ENCODE measurements at regions not wholly inside any gene's neighbourhood (a gene's known extent, or its start where the extent isn't known, plus 50 kb on each side); places are given as distances from the start of the nearest gene placed in this dataset.

DNA sequence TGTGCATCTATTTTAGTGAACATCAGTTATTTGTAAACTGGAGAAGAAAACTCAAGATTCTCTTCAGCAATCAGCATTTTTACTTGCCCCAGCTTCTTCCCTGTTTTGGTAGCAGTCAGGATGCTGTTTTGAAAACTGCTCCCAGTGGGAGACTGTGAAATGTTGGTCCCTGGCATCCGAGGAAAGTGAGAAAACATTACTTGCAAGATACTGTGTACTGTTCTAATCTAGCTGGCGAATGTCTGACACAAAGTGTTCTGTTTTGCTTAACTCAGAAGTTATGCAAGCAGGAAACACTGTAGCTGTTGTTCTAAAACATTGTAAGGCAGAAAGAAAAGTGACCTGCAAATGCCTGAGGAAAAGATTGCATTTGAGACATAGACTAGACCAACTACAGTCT, 171.8 kb upstream of the POM121L12 start:
- Histone ChIP-seq H3K36me3 (ENCODE audit: insufficient read depth, low read length) (no peaks in the 10 kb centered on the region), H3K9ac (ENCODE audit: insufficient read length) (no peak overlapping the region), H3K4me3 (no peak overlapping the region), H3K9me3 (ENCODE audit: low read depth, low read length) (no peaks in the 10 kb centered on the region), H3K27ac (no peak overlapping the region)
- TF ChIP-seq POLR2AphosphoS5 (IDR thresholded peaks at IDR 0.05; ENCODE audit: borderline replicate concordance, low read depth, low read length) (no peak), FOXP2 (optimal IDR thresholded peaks at IDR 0.05; ENCODE audit: control extremely low read depth, extremely low read length, insufficient read depth) (no peak), EZH2 (IDR thresholded peaks at IDR 0.05) (no peak)
- no peak for DNase-seq (ENCODE audit: low read depth, low spot score)

DNA sequence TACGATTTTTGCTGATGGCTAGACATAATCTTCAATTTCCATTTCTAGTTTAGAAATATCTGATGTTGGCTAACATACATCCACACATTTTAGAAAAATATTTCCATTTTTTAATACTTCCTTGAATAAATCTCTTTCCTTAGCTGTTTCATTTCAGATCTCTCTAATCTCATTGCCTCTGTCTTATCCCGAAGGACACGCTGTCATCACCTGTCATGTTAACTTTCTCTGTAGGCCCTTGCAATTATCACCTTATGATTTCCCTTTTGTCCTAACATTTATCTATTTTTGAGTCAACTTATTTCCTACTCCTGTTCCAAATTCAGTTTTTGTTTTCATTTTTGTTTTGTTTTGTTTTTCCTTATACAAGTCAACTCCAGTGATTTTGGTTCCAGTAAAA, 173.1 kb upstream of the POM121L12 start:
- no peak overlapping the region for H3K27ac ChIP-seq
- H3K36me3 ChIP-seq (ENCODE audit: insufficient read depth, low read length) = no peaks in the 10 kb centered on the region
- no peak for TF ChIP-seq EZH2 (IDR thresholded peaks at IDR 0.05)
- no peak for TF ChIP-seq FOXP2 (optimal IDR thresholded peaks at IDR 0.05; ENCODE audit: control extremely low read depth, extremely low read length, insufficient read depth)
- no peak for TF ChIP-seq POLR2AphosphoS5 (IDR thresholded peaks at IDR 0.05; ENCODE audit: borderline replicate concordance, low read depth, low read length)
- H3K9me3 ChIP-seq (ENCODE audit: low read depth, low read length) = no peaks in the 10 kb centered on the region
- no peak for DNase-seq (ENCODE audit: low read depth, low spot score)
- no peak overlapping the region for H3K9ac ChIP-seq (ENCODE audit: insufficient read length)
- H3K4me3 ChIP-seq = no peak overlapping the region

DNA sequence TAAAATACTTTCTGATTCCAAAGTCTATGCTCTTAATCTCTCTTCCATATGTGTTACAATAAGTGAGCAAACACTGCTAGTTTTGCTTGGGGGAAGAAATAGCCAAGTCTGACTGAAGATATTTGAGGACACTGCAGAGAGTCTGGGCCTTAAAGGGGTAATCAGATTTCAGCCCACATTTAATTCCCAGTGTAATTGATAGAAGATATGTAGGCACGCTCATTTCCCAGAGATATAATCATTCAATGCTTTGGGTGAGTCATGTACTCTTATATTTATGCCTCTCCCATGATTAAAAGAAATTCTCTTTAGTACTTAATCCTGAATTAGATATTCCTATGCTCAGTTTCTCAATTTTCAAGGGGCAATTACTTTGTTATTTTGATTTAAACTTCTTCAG, 178.1 kb upstream of the POM121L12 start:
- no peak overlapping the region for H3K9ac ChIP-seq (ENCODE audit: insufficient read length)
- H3K4me3 ChIP-seq = no peak overlapping the region
- no peak for DNase-seq (ENCODE audit: low read depth, low spot score)
- TF ChIP-seq EZH2 (IDR thresholded peaks at IDR 0.05) (no peak), POLR2AphosphoS5 (IDR thresholded peaks at IDR 0.05; ENCODE audit: borderline replicate concordance, low read depth, low read length) (no peak), FOXP2 (optimal IDR thresholded peaks at IDR 0.05; ENCODE audit: control extremely low read depth, extremely low read length, insufficient read depth) (no peak)
- H3K36me3 ChIP-seq (ENCODE audit: insufficient read depth, low read length) = no peaks in the 10 kb centered on the region
- H3K9me3 ChIP-seq (ENCODE audit: low read depth, low read length) = no peaks in the 10 kb centered on the region
- H3K27ac ChIP-seq = no peak overlapping the region

DNA sequence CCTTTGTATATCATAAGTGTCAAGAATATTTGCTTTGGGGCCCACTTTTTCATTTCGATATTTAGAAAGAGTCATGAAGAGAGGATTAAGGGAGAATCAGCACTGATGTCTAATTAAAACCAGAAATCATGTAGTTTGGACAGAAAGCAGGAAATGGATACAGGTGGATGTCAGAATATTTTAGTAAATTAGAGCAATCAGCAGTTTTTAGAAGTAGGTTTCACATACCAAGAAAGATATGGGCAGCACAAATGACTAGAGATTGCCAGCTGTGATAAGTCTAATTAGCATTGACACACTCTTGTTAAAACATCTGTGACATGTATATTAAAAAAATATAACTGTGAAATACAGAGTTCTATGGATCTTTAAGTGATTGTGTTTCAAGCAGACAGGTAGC, 180.8 kb upstream of the POM121L12 start:
- DNase-seq (ENCODE audit: low read depth, low spot score) = no peak
- no peak overlapping the region for H3K4me3 ChIP-seq
- TF ChIP-seq FOXP2 (optimal IDR thresholded peaks at IDR 0.05; ENCODE audit: control extremely low read depth, extremely low read length, insufficient read depth) = no peak
- no peak for TF ChIP-seq POLR2AphosphoS5 (IDR thresholded peaks at IDR 0.05; ENCODE audit: borderline replicate concordance, low read depth, low read length)
- TF ChIP-seq EZH2 (IDR thresholded peaks at IDR 0.05) = no peak
- no peaks in the 10 kb centered on the region for H3K9me3 ChIP-seq (ENCODE audit: low read depth, low read length)
- no peaks in the 10 kb centered on the region for H3K36me3 ChIP-seq (ENCODE audit: insufficient read depth, low read length)
- no peak overlapping the region for H3K9ac ChIP-seq (ENCODE audit: insufficient read length)
- no peak overlapping the region for H3K27ac ChIP-seq

DNA sequence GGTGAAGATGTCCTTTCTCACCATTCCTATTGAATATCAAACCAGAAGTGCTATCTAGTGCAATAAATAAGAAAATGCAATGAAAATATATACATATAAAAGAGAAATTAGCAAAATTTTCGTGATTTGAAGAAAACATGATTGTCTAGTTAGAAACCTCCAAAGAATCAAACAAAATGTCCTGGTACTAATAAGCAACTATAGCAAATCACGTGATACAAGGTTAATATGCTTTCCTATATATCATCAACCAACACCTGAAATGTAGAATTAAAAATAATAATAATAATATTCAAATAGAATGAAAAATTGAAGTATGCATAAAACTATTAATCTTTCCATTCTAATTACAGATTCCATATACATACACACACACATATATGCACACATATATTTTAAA, 183.9 kb upstream of the POM121L12 start:
- Histone ChIP-seq H3K27ac (no peak overlapping the region), H3K4me3 (no peak overlapping the region), H3K36me3 (ENCODE audit: insufficient read depth, low read length) (no peaks in the 10 kb centered on the region), H3K9ac (ENCODE audit: insufficient read length) (no peak overlapping the region), H3K9me3 (ENCODE audit: low read depth, low read length) (no peaks in the 10 kb centered on the region)
- no peak for DNase-seq (ENCODE audit: low read depth, low spot score)
- no peak for TF ChIP-seq POLR2AphosphoS5 (IDR thresholded peaks at IDR 0.05; ENCODE audit: borderline replicate concordance, low read depth, low read length)
- no peak for TF ChIP-seq FOXP2 (optimal IDR thresholded peaks at IDR 0.05; ENCODE audit: control extremely low read depth, extremely low read length, insufficient read depth)
- no peak for TF ChIP-seq EZH2 (IDR thresholded peaks at IDR 0.05)

DNA sequence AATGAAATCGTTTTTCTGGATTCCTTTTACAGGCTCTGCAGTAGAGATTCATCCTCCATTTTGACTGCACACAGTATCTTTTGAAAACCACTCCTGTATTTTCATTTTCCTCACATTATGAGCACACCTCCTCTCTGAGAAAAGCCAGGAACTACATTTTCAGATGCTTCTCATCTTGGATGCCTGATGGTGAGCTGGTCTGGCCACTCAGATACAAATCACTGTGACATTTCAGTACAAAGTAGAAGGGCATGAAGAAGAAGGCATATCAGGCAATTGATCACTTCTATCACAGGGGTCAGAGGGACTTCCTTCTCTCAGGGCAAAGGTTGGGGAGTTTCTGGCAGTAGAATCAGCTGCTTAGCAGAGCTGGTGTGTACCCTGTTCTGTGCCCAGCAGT, 192.0 kb upstream of the POM121L12 start:
- H3K9me3 ChIP-seq (ENCODE audit: low read depth, low read length) = no peaks in the 10 kb centered on the region
- DNase-seq (ENCODE audit: low read depth, low spot score) = no peak
- H3K4me3 ChIP-seq = no peak overlapping the region
- no peaks in the 10 kb centered on the region for H3K36me3 ChIP-seq (ENCODE audit: insufficient read depth, low read length)
- no peak overlapping the region for H3K9ac ChIP-seq (ENCODE audit: insufficient read length)
- no peak overlapping the region for H3K27ac ChIP-seq
- TF ChIP-seq FOXP2 (optimal IDR thresholded peaks at IDR 0.05; ENCODE audit: control extremely low read depth, extremely low read length, insufficient read depth) (no peak), EZH2 (IDR thresholded peaks at IDR 0.05) (no peak), POLR2AphosphoS5 (IDR thresholded peaks at IDR 0.05; ENCODE audit: borderline replicate concordance, low read depth, low read length) (no peak)

DNA sequence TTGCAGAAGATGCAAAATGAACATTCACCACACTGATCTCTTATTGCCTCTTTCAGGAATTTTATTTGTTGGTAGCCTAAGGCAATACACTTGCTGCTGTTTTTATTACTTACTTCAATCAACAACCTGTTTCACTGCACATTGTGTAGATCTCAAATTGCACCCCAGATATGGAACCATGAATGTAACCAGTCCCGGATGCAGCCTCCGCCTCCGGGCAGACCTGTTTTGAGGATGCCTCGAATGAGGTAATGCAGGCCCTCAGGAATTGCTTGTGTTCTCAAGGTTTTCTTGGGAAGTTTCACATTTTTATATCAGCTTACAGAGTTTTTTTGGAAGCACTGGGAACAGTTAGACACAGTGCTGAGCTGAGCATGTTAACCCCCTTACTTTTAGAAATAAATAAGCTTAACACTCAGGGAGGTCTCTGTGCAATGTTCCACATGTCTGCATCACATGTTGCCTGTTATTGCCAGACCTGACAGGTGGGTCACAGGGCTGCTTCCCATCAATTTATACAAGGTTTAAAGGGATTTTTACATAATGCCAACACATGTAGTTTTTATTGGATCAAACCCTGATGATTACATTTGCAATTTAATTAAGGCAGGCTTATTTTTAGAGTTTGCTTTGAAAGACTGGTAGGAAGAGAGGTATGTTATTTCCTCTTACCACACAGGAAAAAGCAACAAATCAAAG, 193.1 kb upstream of the POM121L12 start:
- H3K27ac ChIP-seq = no peak overlapping the region
- DNase-seq (ENCODE audit: low read depth, low spot score) = no peak
- H3K4me3 ChIP-seq = no peak overlapping the region
- TF ChIP-seq EZH2 (IDR thresholded peaks at IDR 0.05) (no peak), POLR2AphosphoS5 (IDR thresholded peaks at IDR 0.05; ENCODE audit: borderline replicate concordance, low read depth, low read length) (no peak), FOXP2 (optimal IDR thresholded peaks at IDR 0.05; ENCODE audit: control extremely low read depth, extremely low read length, insufficient read depth) (no peak)
- no peak overlapping the region for H3K9ac ChIP-seq (ENCODE audit: insufficient read length)
- H3K9me3 ChIP-seq (ENCODE audit: low read depth, low read length) = no peaks in the 10 kb centered on the region
- H3K36me3 ChIP-seq (ENCODE audit: insufficient read depth, low read length) = no peaks in the 10 kb centered on the region

DNA sequence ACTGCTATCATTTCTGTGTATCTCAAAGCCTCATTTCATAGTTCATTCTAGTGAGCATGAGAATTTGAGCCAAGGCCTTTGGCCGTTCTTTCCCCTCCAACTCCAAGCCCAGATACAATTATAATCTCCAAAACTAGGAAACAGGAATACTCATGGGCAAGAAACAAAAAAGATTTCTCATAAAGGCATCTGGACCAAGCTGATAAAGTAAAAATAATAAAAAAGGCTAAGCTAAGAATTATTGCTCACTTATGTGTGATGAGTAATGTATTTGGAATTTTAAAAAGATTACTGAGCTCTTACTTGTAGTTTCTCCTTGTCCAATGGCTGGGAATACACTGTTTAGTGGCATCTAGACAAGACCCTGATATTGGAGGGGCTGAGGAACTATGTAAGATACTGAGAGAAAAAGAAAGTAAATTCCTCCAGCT, 196.4 kb upstream of the POM121L12 start:
- DNase-seq (ENCODE audit: low read depth, low spot score) = no peak
- Histone ChIP-seq H3K4me3 (no peak overlapping the region), H3K36me3 (ENCODE audit: insufficient read depth, low read length) (no peaks in the 10 kb centered on the region), H3K9ac (ENCODE audit: insufficient read length) (no peak overlapping the region), H3K9me3 (ENCODE audit: low read depth, low read length) (no peaks in the 10 kb centered on the region), H3K27ac (no peak overlapping the region)
- TF ChIP-seq FOXP2 (optimal IDR thresholded peaks at IDR 0.05; ENCODE audit: control extremely low read depth, extremely low read length, insufficient read depth) (no peak), EZH2 (IDR thresholded peaks at IDR 0.05) (no peak), POLR2AphosphoS5 (IDR thresholded peaks at IDR 0.05; ENCODE audit: borderline replicate concordance, low read depth, low read length) (no peak)

DNA sequence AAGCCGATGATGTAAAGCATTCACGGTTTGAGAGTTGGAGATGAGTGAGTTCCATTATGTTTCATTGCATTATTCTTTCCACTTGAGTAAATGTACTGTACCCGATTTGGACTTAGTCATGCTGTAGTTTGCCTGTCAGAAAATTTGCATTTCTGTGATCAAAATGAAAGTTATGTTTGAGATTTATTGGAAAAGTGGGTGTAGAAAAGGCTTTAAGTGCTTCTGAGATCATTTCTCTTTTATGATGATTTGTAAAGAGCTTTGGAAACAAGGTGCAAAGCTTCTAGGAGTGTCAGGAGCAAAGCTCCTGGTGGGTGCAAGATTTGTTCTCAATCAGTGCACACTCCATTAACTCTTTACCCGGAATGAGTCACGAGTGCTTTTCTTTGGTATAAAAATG, 204.1 kb upstream of the POM121L12 start:
- Histone ChIP-seq H3K9ac (ENCODE audit: insufficient read length) (no peak overlapping the region), H3K27ac (no peak overlapping the region), H3K9me3 (ENCODE audit: low read depth, low read length) (no peaks in the 10 kb centered on the region), H3K4me3 (no peak overlapping the region), H3K36me3 (ENCODE audit: insufficient read depth, low read length) (no peaks in the 10 kb centered on the region)
- no peak for DNase-seq (ENCODE audit: low read depth, low spot score)
- TF ChIP-seq POLR2AphosphoS5 (IDR thresholded peaks at IDR 0.05; ENCODE audit: borderline replicate concordance, low read depth, low read length) (no peak), FOXP2 (optimal IDR thresholded peaks at IDR 0.05; ENCODE audit: control extremely low read depth, extremely low read length, insufficient read depth) (no peak), EZH2 (IDR thresholded peaks at IDR 0.05) (no peak)
